IMR-90 (cell line): ENCODE measurements at regions not wholly inside any gene's neighbourhood (a gene's known extent, or its start where the extent isn't known, plus 50 kb on each side); places are given as distances from the start of the nearest gene placed in this dataset.

Source experiments
- ATAC-seq: fragments of 200-7000 bp; cut with Tn5 transposase; 2 replicates; pipeline ENCODE4 v1.9.1; 2020; ENCODE audit warnings: low read depth, mild to moderate bottlenecking, moderate library complexity
- BruUV-seq: library from RNA; stranded (reverse); fragments of 400-500 nt; replicated peaks from 2 replicates; lab custom pipeline; 2021; lab: Mats Ljungman, UMichigan
- CTCF ChIA-PET: fragments of 300-600 bp; formaldehyde crosslinking; extraction: SDS; loops from one replicate; lab custom pipeline; 2021; ENCODE audit warnings: antibody characterized with exemption; lab: Yijun Ruan, JAX
- POLR2A ChIA-PET: fragments of 300-600 bp; sonication (Branson Sonifier 250); formaldehyde crosslinking; loops from one replicate; lab custom pipeline; 2022; ENCODE audit warnings: antibody characterized with exemption; ENCODE audit not compliant: unreplicated experiment; lab: Charles Lee
- DNase-seq: peaks from one replicate; pipeline ENCODE4 v3.0.0; 2013
- H2AFZ ChIP-seq: replicated peaks from 2 replicates; pipeline ENCODE3; 2013; ENCODE audit warnings: low read length, mild to moderate bottlenecking; ENCODE audit not compliant: poor library complexity
- H2AK5ac ChIP-seq: 2 replicates; pipeline ENCODE4 v1.6.1; 2013; ENCODE audit warnings: low read depth, low read length, inconsistent platforms
- H2AK9ac ChIP-seq: replicated peaks from 2 replicates; pipeline ENCODE3; 2013; ENCODE audit warnings: mild to moderate bottlenecking, low read depth, low read length, moderate library complexity; ENCODE audit not compliant: poor library complexity
- H2BK120ac ChIP-seq: 2 replicates; pipeline ENCODE4 v1.6.1; 2013; ENCODE audit warnings: low read depth, low read length, inconsistent platforms
- H2BK15ac ChIP-seq: 3 replicates; pipeline ENCODE4 v1.6.1; 2013; ENCODE audit warnings: low read depth, low read length, inconsistent platforms
- H2BK20ac ChIP-seq: 2 replicates; pipeline ENCODE4 v1.6.1; 2013; ENCODE audit warnings: low read depth, mild to moderate bottlenecking, inconsistent platforms, low read length, moderate library complexity
- H2BK5ac ChIP-seq: 2 replicates; pipeline ENCODE4 v1.6.1; 2013; ENCODE audit warnings: mild to moderate bottlenecking, low read depth, low read length, inconsistent platforms; ENCODE audit not compliant: poor library complexity, severe bottlenecking
- H3K14ac ChIP-seq: replicated peaks from 2 replicates; pipeline ENCODE4 v1.6.1; 2013; ENCODE audit warnings: low read depth, low read length, inconsistent platforms
- H3K18ac ChIP-seq: 2 replicates; pipeline ENCODE4 v1.6.1; 2013; ENCODE audit warnings: low read depth, low read length, control low read depth
- H3K23ac ChIP-seq: 2 replicates; pipeline ENCODE4 v1.6.1; 2013; ENCODE audit warnings: low read depth, low read length, inconsistent platforms
- H3K27ac ChIP-seq: 2 replicates; pipeline ENCODE4 v1.5.1; 2013; ENCODE audit warnings: mild to moderate bottlenecking, control low read depth, low read length; ENCODE audit not compliant: insufficient read depth
- H3K27me3 ChIP-seq: 2 replicates; pipeline ENCODE4 v1.6.1; 2013; ENCODE audit warnings: low read length; ENCODE audit not compliant: control insufficient read depth, insufficient read depth
- H3K36me3 ChIP-seq: 2 replicates; pipeline ENCODE4 v1.6.1; 2013; ENCODE audit warnings: low read length, mixed read lengths; ENCODE audit not compliant: control insufficient read depth, insufficient read depth
- H3K4ac ChIP-seq: 2 replicates; pipeline ENCODE4 v1.6.1; 2013; ENCODE audit warnings: low read depth, low read length, inconsistent platforms
- H3K4me1 ChIP-seq: 2 replicates; pipeline ENCODE4 v1.6.1; 2013; ENCODE audit warnings: low read length, mixed read lengths; ENCODE audit not compliant: control insufficient read depth, insufficient read depth
- H3K4me2 ChIP-seq: 2 replicates; pipeline ENCODE4 v1.6.1; 2013; ENCODE audit warnings: low read depth, mild to moderate bottlenecking, control low read depth, low read length, moderate library complexity
- H3K4me3 ChIP-seq: 2 replicates; pipeline ENCODE4 v1.5.1; 2013; ENCODE audit warnings: low read depth, mild to moderate bottlenecking, control low read depth, low read length, moderate library complexity; ENCODE audit not compliant: insufficient read depth
- H3K56ac ChIP-seq: 2 replicates; pipeline ENCODE4 v1.6.1; 2013; ENCODE audit warnings: low read length, inconsistent platforms; ENCODE audit not compliant: insufficient read depth; ENCODE audit errors: extremely low read depth
- H3K79me1 ChIP-seq, 2 experiments: 2 replicates each; pipeline ENCODE4 v1.6.1; 2013; ENCODE audit warnings: low read length in 2 of 2, inconsistent platforms in 1 of 2, low read depth in 1 of 2
- H3K9ac ChIP-seq: 2 replicates; pipeline ENCODE4 v1.6.1; 2013; ENCODE audit warnings: low read depth, low read length, control low read depth
- H3K9me1 ChIP-seq: 2 replicates; pipeline ENCODE4 v1.6.1; 2013; ENCODE audit warnings: low read length, inconsistent platforms; ENCODE audit not compliant: insufficient read depth
- H3K9me3 ChIP-seq: 2 replicates; pipeline ENCODE4 v1.6.1; 2013; ENCODE audit warnings: low read length; ENCODE audit not compliant: control insufficient read depth, insufficient read depth
- H4K20me1 ChIP-seq: 2 replicates; pipeline ENCODE4 v1.6.1; 2013; ENCODE audit warnings: low read length, inconsistent platforms; ENCODE audit not compliant: insufficient read depth
- H4K5ac ChIP-seq: 2 replicates; pipeline ENCODE4 v1.6.1; 2013; ENCODE audit warnings: mild to moderate bottlenecking, low read depth, low read length, control low read depth
- H4K8ac ChIP-seq, 2 experiments: 2 replicates each; pipeline ENCODE4 v1.6.1; 2013; ENCODE audit warnings: low read depth in 2 of 2, low read length in 2 of 2, control low read depth in 1 of 2, inconsistent platforms in 1 of 2
- H4K91ac ChIP-seq: 2 replicates; pipeline ENCODE4 v1.6.1; 2013; ENCODE audit warnings: low read depth, low read length, inconsistent platforms; ENCODE audit not compliant: insufficient read depth
- CEBPB ChIP-seq: IDR thresholded peaks from 2 replicates; pipeline ENCODE4 v1.6.1; 2012; ENCODE audit warnings: low read depth, low read length, improper control_type of control experiment
- CTCF ChIP-seq: conservative IDR thresholded peaks from 2 replicates; pipeline ENCODE4 v1.5.1; 2012; ENCODE audit warnings: mild to moderate bottlenecking, low read depth, low read length, improper control_type of control experiment
- ELK1 ChIP-seq: fragments of 150-350 bp; IDR thresholded peaks from 2 replicates; pipeline ENCODE4 v1.6.1; 2016; ENCODE audit warnings: low read depth, mild to moderate bottlenecking, low read length, moderate library complexity, borderline replicate concordance
- MAZ ChIP-seq: IDR thresholded peaks from 2 replicates; pipeline ENCODE4 v1.6.1; 2012; ENCODE audit warnings: low read depth, mild to moderate bottlenecking, low read length, improper control_type of control experiment, moderate library complexity, borderline replicate concordance
- MXI1 ChIP-seq: IDR thresholded peaks from 2 replicates; pipeline ENCODE4 v1.6.1; 2012; ENCODE audit warnings: low read depth, mild to moderate bottlenecking, low read length, moderate library complexity, borderline replicate concordance
- NFE2L2 ChIP-seq: fragments of 150-350 bp; IDR thresholded peaks from 2 replicates; pipeline ENCODE4 v1.6.1; 2016; ENCODE audit warnings: low read depth, mild to moderate bottlenecking, low read length
- POLR2A ChIP-seq: IDR thresholded peaks from 2 replicates; pipeline ENCODE4 v1.6.1; 2012; ENCODE audit warnings: mild to moderate bottlenecking, low read depth, low read length
- RAD21 ChIP-seq: IDR thresholded peaks from 2 replicates; pipeline ENCODE4 v1.6.1; 2012; ENCODE audit warnings: low read length, improper control_type of control experiment
- RFX5 ChIP-seq: IDR thresholded peaks from 2 replicates; pipeline ENCODE4 v1.8.0; 2012; ENCODE audit warnings: low read depth, mild to moderate bottlenecking, low read length, moderate library complexity
- WGBS, 2 experiments: methylation state at CpG; one replicate each; pipeline versions ENCODE4 v1.1.5 to v1.1.7; 2013; ENCODE audit warnings: missing lambda C conversion rate in 2 of 2; ENCODE audit not compliant: insufficient read length in 1 of 2; ENCODE audit errors: extremely low coverage in 2 of 2; 5-methylcytosine and 5-hydroxymethylcytosine counted together
- dilution Hi-C: fragments of 300-500 bp; cut with HindIII; formaldehyde crosslinking; loops from one replicate; pipeline ENCODE4 v1.14.3; 2018; ENCODE audit warnings: low sequenced_read_pairs; ENCODE audit not compliant: unreplicated experiment
- in situ Hi-C: fragments of 300-500 bp; cut with MboI; formaldehyde crosslinking; loops from 3 replicates; pipeline ENCODE4 v1.14.3; 2019; ENCODE audit warnings: low sequenced_read_pairs, inconsistent platforms, mixed read lengths
- intact Hi-C: fragments of 100-400 bp; cut with micrococcal nuclease; formaldehyde crosslinking; loops from 2 replicates; pipeline ENCODE4 v1.10.0; 2022
- TF ChIP-seq, protein P1 (sequence below): fragments of 150-350 bp; IDR thresholded peaks from 2 replicates; pipeline ENCODE4 v1.6.1; 2017; ENCODE audit warnings: mild to moderate bottlenecking, antibody characterized with exemption, low read length, low read depth

DNA sequence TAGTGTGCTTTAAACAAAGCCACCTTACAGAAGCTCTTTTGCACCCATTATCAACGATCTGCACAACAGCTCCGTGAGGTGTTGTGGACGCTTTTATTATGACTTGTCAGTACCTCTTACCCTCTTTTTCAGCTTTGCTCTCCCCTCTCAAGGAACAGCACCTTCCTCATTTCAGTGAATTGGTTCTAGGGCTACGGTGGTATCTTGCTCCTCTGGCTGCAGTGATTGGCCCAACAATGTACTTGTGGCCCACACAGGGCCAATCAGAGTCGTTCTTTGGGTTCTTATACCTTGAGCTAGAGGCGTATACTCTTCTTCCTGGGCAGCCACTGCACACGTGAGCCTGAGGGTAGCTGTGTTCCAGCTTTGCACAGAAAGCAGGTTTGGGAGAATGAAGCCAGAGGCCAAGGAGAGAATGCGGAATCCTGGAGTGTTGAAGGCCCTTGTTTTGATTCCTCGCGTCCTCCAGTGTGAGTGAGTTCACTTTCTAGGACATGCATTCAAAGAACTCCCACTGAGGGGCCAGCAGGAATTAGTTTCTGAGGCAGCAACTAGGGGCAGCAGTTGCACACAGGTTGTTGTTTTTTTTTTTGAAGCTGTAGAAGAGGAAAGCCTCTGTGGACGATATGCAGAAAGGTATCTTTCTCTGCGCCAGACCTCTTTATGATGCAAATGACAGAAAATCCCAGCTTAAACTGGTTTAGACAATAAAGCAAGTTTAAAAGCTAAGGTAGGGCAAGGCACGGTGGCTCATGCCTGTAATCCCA, 49.8 kb upstream of the PDZD8 start:
- H4K8ac ChIP-seq: no peak overlapping the region
- no peak overlapping the region for H3K4me2 ChIP-seq
- H2BK20ac ChIP-seq: no peak overlapping the region
- H3K9me3 ChIP-seq: no peaks in the 10 kb centered on the region
- H3K4ac ChIP-seq: no peak overlapping the region
- H3K9me1 ChIP-seq: no peaks in the 10 kb centered on the region
- no peak overlapping the region for H3K9ac ChIP-seq
- no peaks in the 10 kb centered on the region for H3K79me1 ChIP-seq
- H3K23ac ChIP-seq: no peak overlapping the region
- no peak overlapping the region for H3K18ac ChIP-seq
- no peak overlapping the region for H4K5ac ChIP-seq
- dilution Hi-C loops (no loop called here), in situ Hi-C loops (no loop called here), intact Hi-C loops (no loop called here)
- POLR2A ChIA-PET: no interaction called here
- no peak overlapping the region for H3K4me3 ChIP-seq
- BruUV-seq: no TSS peak
- H3K4me1 ChIP-seq: no peaks in the 10 kb centered on the region
- WGBS, 2 experiments: 47% methylated on average over 2 of the region's 13 CpGs; no CpG with 5 or more reads in 1 of the 2 experiments
- H4K20me1 ChIP-seq: no peaks in the 10 kb centered on the region
- TF ChIP-seq MXI1 (no peak), RFX5 (no peak), CEBPB (no peak), POLR2A (no peak), ELK1 (no peak), CTCF (no peak), RAD21 (no peak), MAZ (no peak), NFE2L2 (no peak)
- TF ChIP-seq, protein P1, sequence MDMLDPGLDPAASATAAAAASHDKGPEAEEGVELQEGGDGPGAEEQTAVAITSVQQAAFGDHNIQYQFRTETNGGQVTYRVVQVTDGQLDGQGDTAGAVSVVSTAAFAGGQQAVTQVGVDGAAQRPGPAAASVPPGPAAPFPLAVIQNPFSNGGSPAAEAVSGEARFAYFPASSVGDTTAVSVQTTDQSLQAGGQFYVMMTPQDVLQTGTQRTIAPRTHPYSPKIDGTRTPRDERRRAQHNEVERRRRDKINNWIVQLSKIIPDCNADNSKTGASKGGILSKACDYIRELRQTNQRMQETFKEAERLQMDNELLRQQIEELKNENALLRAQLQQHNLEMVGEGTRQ: no peak
- no peak overlapping the region for H2AK5ac ChIP-seq
- H3K36me3 ChIP-seq: no peaks in the 10 kb centered on the region
- ATAC-seq (no peak), DNase-seq (no peak)
- H2BK5ac ChIP-seq: no peak overlapping the region
- no peaks in the 10 kb centered on the region for H3K27me3 ChIP-seq
- no peak overlapping the region for H3K27ac ChIP-seq
- no peak overlapping the region for H3K14ac ChIP-seq
- H2AFZ ChIP-seq: no peak overlapping the region
- no peak overlapping the region for H2BK15ac ChIP-seq
- H4K91ac ChIP-seq: no peak overlapping the region
- no peak overlapping the region for H3K56ac ChIP-seq
- H2AK9ac ChIP-seq: no peak overlapping the region
- CTCF ChIA-PET: no interaction called here
- H2BK120ac ChIP-seq: no peak overlapping the region
